ENCODE measurements at regions not wholly inside any gene's neighbourhood (a gene's known extent, or its start where the extent isn't known, plus 50 kb on each side); places are given as distances from the start of the nearest gene placed in this dataset.

DNA sequence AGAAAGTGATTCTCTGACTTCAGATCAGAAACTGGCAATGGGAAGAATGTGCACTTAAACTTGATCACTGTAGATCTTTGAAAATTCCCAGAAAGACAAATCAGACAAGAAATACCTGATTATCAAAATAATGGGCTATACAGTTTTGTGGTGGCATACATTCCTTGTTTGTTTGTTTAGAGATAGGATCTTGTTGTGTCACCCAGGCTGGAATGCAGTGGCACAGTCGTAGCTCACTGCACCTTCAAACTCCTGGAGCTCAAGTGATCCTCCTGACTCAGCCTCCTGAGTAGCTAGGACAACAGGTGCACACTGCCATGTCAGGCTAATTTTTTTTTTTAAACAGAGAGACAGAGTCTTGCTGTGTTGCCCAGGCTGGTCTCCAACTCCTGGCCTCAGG is 81.0 kb upstream of the SPRY1 start:
- ChIA-PET POLR2A (ENCODE audit: low non-redundant PET) (no interaction called here), CTCF (no interaction called here)
- TF ChIP-seq, protein P1, sequence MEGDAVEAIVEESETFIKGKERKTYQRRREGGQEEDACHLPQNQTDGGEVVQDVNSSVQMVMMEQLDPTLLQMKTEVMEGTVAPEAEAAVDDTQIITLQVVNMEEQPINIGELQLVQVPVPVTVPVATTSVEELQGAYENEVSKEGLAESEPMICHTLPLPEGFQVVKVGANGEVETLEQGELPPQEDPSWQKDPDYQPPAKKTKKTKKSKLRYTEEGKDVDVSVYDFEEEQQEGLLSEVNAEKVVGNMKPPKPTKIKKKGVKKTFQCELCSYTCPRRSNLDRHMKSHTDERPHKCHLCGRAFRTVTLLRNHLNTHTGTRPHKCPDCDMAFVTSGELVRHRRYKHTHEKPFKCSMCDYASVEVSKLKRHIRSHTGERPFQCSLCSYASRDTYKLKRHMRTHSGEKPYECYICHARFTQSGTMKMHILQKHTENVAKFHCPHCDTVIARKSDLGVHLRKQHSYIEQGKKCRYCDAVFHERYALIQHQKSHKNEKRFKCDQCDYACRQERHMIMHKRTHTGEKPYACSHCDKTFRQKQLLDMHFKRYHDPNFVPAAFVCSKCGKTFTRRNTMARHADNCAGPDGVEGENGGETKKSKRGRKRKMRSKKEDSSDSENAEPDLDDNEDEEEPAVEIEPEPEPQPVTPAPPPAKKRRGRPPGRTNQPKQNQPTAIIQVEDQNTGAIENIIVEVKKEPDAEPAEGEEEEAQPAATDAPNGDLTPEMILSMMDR (conservative IDR thresholded peaks at IDR 0.05; ENCODE audit: low read depth), result no peak
- no peak for DNase-seq (ENCODE audit: low spot score)
- no peak overlapping the region for H3K27ac ChIP-seq

DNA sequence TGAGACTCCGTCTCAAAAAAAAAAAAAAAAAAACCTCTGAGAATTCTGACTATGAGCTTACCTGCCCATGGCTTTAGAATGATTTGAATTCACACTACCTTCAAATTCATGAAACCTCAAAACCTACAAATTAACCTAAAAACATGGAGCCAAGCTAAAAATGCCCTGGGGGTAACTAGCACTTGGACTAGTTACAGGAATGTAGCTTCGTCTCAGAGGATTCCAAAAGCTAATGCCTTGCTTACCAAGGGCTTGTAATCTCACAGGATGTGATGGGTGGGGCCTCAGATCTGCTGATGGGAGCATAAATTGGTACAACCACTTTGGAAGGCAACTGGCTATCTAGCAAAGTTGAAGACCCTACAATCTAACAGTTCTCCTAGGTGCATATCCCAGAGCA is 79.4 kb upstream of the SPRY1 start:
- CTCF ChIA-PET, result no interaction called here
- POLR2A ChIA-PET (ENCODE audit: low non-redundant PET), result no interaction called here

DNA sequence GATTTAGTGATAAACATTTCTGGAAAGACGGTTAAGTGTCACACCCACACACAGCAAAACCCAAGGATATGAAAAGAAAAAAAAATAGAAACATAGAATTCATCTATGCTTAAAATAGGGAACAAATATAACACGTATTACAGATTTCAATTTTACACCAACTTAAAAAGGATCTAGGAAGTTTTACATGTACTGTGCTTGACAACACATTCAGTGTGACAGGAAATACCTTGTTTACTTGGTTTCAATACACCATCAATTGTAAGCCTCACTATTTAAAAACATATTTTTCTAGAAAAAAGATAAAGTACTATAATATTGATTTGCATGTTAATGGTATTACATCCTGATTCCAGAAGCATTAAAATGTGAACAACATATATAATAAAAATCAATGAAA is 77.0 kb upstream of the SPRY1 start:
- TF ChIP-seq, protein P1 (conservative IDR thresholded peaks at IDR 0.05; ENCODE audit: low read depth), result no peak
- ChIA-PET CTCF (interaction anchor here (0.7 kb wide), 1 partner anchor 9 kb away, joined by 4 read pairs; no protein-coding TSS in a partner anchor), POLR2A (ENCODE audit: low non-redundant PET) (no interaction called here)
- DNase-seq (ENCODE audit: low spot score), result no peak
- no peak overlapping the region for H3K27ac ChIP-seq

More for the DNA sequence above, 79.4 kb upstream of the SPRY1 start:
- no peak overlapping the region for H3K27ac ChIP-seq
- TF ChIP-seq, protein P1 (conservative IDR thresholded peaks at IDR 0.05; ENCODE audit: low read depth), result no peak
- no peak for DNase-seq (ENCODE audit: low spot score)

DNA sequence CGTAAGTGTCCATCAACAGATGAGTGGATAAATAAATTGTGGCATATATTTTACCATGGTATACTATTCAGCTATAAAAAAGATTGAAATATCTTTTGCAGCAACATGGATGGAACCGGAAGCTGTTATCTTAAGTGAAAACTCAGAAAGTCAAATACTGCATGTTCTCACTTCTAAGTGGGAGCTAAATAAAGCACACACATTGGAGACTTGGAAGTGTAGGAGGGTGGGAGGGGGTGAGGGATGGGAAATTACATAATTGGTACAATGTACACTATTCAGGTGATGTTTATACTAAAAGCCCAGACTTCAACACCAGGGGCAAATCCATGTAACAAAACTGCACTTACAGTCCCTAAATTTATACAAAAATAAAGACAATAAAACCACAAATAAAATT is 72.6 kb upstream of the SPRY1 start:
- TF ChIP-seq, protein P1 (conservative IDR thresholded peaks at IDR 0.05; ENCODE audit: low read depth), result no peak
- POLR2A ChIA-PET (ENCODE audit: low non-redundant PET), result no interaction called here
- no peak overlapping the region for H3K27ac ChIP-seq
- CTCF ChIA-PET, result no interaction called here
- DNase-seq (ENCODE audit: low spot score), result no peak

DNA sequence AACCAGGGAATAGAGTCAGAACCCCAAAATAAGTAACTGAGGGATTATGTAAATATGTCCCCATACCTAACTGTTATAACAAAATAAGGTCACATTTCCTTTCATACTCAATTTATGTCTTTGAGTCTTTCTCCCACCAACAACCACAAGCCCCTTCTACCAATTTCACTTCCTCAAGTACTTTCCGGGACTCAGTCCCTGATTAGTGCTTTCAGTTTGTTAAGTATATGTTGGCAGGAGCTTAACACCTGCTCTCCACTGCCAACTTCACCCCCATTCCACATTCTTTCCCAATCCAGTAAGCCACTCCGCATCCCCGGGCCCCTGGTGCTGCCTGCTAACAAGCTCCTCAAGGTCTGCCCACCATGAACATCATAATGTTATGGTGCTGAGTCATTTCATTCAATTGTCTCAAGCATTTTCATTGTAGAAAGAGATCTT is 71.3 kb upstream of the SPRY1 start:
- no peak for DNase-seq (ENCODE audit: low spot score)
- CTCF ChIA-PET, result no interaction called here

DNA sequence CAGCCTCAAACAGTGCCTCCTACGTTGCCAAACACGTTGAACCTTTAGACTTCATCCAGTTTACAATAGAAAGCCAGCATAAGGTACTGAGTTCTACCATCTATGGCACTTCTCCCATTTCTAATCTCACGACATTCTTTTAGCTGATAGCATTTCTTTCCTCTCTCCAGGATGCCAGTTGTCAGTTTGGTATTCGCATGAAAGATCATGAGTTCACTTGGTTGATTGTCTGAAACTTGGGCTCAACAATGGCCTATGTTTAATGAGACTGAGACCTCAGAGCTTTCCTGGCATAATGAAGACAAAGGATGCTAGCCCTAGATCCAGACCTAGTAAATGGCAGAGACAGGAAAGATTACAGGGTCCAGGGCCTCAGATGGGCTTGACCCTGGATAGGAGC is 69.2 kb upstream of the SPRY1 start:
- ChIA-PET POLR2A (ENCODE audit: low non-redundant PET) (no interaction called here), CTCF (no interaction called here)
- H3K27ac ChIP-seq, result no peak overlapping the region
- TF ChIP-seq, protein P1 (conservative IDR thresholded peaks at IDR 0.05; ENCODE audit: low read depth), result no peak
- DNase-seq (ENCODE audit: low spot score), result no peak

More for the DNA sequence above, 71.3 kb upstream of the SPRY1 start:
- H3K27ac ChIP-seq, result no peak overlapping the region
- POLR2A ChIA-PET (ENCODE audit: low non-redundant PET), result no interaction called here
- TF ChIP-seq, protein P1 (conservative IDR thresholded peaks at IDR 0.05; ENCODE audit: low read depth), result no peak

Measured in RWPE1 (cell line).